PFSK-1 (cell line): ENCODE measurements at regions not wholly inside any gene's neighbourhood (a gene's known extent, or its start where the extent isn't known, plus 50 kb on each side); places are given as distances from the start of the nearest gene placed in this dataset.

ENCODE experiments used
- FOXP2 ChIP-seq: optimal IDR thresholded peaks from 2 replicates; pipeline ENCODE3; 2011; ENCODE audit warnings: borderline replicate concordance, control low read depth, inconsistent platforms; ENCODE audit not compliant: insufficient read depth; ENCODE audit errors: extremely low read length, extremely low read depth
- POLR2AphosphoS5 ChIP-seq: IDR thresholded peaks from 2 replicates; pipeline ENCODE4 v1.6.1; 2012; ENCODE audit warnings: low read depth, mild to moderate bottlenecking, control low read depth, low read length, moderate library complexity
- TF ChIP-seq, protein P1 (sequence below), 2 experiments: IDR thresholded peaks; 2 replicates each; pipeline versions ENCODE4 v1.6.1 to v1.8.0; 2011 to 2012; ENCODE audit warnings: low read depth in 2 of 2, low read length in 2 of 2, control low read depth in 1 of 2, inconsistent platforms in 1 of 2, mild to moderate bottlenecking in 1 of 2, moderate library complexity in 1 of 2; ENCODE audit not compliant: insufficient read depth in 1 of 2

DNA sequence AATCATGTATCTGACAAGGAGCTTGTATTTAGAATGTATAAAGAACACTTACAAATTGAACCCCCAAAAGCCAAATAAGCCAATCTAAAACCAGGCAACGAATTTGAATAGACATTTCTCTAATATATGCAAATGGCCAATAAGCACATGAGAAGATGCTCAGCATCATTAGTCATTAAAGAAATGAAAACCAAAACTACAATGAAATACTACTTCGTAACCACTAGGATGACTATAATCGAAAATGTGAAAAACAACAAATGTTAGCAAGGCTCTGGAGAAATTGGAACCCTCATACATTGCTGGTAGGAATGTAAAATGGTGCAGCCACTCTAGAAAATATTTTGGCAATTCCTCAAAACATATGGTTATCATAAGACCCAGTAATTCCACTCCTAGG lies 105.8 kb upstream of the TOP1 start:
- TF ChIP-seq POLR2AphosphoS5 (no peak), FOXP2 (no peak)
- TF ChIP-seq, protein P1, sequence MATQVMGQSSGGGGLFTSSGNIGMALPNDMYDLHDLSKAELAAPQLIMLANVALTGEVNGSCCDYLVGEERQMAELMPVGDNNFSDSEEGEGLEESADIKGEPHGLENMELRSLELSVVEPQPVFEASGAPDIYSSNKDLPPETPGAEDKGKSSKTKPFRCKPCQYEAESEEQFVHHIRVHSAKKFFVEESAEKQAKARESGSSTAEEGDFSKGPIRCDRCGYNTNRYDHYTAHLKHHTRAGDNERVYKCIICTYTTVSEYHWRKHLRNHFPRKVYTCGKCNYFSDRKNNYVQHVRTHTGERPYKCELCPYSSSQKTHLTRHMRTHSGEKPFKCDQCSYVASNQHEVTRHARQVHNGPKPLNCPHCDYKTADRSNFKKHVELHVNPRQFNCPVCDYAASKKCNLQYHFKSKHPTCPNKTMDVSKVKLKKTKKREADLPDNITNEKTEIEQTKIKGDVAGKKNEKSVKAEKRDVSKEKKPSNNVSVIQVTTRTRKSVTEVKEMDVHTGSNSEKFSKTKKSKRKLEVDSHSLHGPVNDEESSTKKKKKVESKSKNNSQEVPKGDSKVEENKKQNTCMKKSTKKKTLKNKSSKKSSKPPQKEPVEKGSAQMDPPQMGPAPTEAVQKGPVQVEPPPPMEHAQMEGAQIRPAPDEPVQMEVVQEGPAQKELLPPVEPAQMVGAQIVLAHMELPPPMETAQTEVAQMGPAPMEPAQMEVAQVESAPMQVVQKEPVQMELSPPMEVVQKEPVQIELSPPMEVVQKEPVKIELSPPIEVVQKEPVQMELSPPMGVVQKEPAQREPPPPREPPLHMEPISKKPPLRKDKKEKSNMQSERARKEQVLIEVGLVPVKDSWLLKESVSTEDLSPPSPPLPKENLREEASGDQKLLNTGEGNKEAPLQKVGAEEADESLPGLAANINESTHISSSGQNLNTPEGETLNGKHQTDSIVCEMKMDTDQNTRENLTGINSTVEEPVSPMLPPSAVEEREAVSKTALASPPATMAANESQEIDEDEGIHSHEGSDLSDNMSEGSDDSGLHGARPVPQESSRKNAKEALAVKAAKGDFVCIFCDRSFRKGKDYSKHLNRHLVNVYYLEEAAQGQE (IDR thresholded peaks at IDR 0.05; ENCODE audit: insufficient read depth in 1 of 2, low read depth in 2 of 2, low read length in 2 of 2), result no peak
